CD14-positive monocyte (primary cell): ENCODE measurements at regions not wholly inside any gene's neighbourhood (a gene's known extent, or its start where the extent isn't known, plus 50 kb on each side); places are given as distances from the start of the nearest gene placed in this dataset.

Source experiments
- DNase-seq, 3 donors: peaks; one replicate each; pipeline ENCODE4 v3.0.0-alpha.2; 2011 to 2022
- H2AFZ ChIP-seq: 2 replicates; pipeline ENCODE4 v1.6.0; 2012; ENCODE audit warnings: mild to moderate bottlenecking, low read depth, low read length, inconsistent platforms; ENCODE audit not compliant: insufficient read depth, poor library complexity, severe bottlenecking
- H3K27ac ChIP-seq, 2 donors: 1 replicate in 1 of 2; 2 replicates in 1 of 2; pipeline ENCODE4 v1.5.1; 2012 to 2013; ENCODE audit warnings: low read length in 2 of 2, control low read depth in 1 of 2, inconsistent platforms in 1 of 2, low read depth in 1 of 2, mild to moderate bottlenecking in 1 of 2
- H3K27me3 ChIP-seq, 2 donors: one replicate each; pipeline versions ENCODE4 v1.6.0 to v1.6.1; 2011 to 2013; ENCODE audit warnings: low read length in 2 of 2; ENCODE audit not compliant: control insufficient read depth in 2 of 2, insufficient read depth in 2 of 2
- H3K36me3 ChIP-seq, 2 donors: replicated peaks in 1 of 2; 1 replicate in 1 of 2; 2 replicates in 1 of 2; pipeline versions ENCODE4 v1.5.1 to v1.6.1; 2012 to 2013; ENCODE audit warnings: low read length in 2 of 2, control low read depth in 1 of 2, inconsistent platforms in 1 of 2, mild to moderate bottlenecking in 1 of 2; ENCODE audit not compliant: insufficient read depth in 2 of 2, control insufficient read depth in 1 of 2
- H3K4me1 ChIP-seq, 2 donors: 1 replicate in 1 of 2; 2 replicates in 1 of 2; pipeline versions ENCODE4 v1.5.1 to v1.6.1; 2012 to 2013; ENCODE audit warnings: low read length in 2 of 2, control low read depth in 1 of 2, inconsistent platforms in 1 of 2, mild to moderate bottlenecking in 1 of 2, moderate library complexity in 1 of 2; ENCODE audit not compliant: insufficient read depth in 2 of 2, control insufficient read depth in 1 of 2
- H3K4me2 ChIP-seq: replicated peaks from 2 replicates; pipeline ENCODE3; 2012; ENCODE audit warnings: low read length, moderate library complexity, mild to moderate bottlenecking; ENCODE audit not compliant: poor library complexity, severe bottlenecking; ENCODE audit errors: extremely low read depth
- H3K4me3 ChIP-seq, 3 experiments: fragments of 200-600 bp in 1 of 3; sonication (generic) in 1 of 3; replicated peaks in 1 of 3; 1 replicate in 2 of 3; 2 replicates in 1 of 3; pipeline ENCODE4 v1.5.1; 2011 to 2013; ENCODE audit warnings: low read length in 3 of 3, mild to moderate bottlenecking in 3 of 3, control low read depth in 2 of 3, low read depth in 2 of 3, inconsistent platforms in 1 of 3, moderate library complexity in 1 of 3
- H3K79me2 ChIP-seq: 2 replicates; pipeline ENCODE4 v1.6.0; 2012; ENCODE audit warnings: mild to moderate bottlenecking, control low read depth, inconsistent platforms, low read length, moderate library complexity; ENCODE audit not compliant: insufficient read depth
- H3K9ac ChIP-seq: 2 replicates; pipeline ENCODE4 v1.6.0; 2017; ENCODE audit warnings: low read length, mild to moderate bottlenecking; ENCODE audit not compliant: insufficient read depth, poor library complexity, severe bottlenecking
- H3K9me3 ChIP-seq, 2 donors: replicated peaks in 1 of 2; 1 replicate in 1 of 2; 2 replicates in 1 of 2; pipeline versions ENCODE4 v1.5.1 to v1.6.1; 2012 to 2013; ENCODE audit warnings: low read length in 2 of 2, control low read depth in 1 of 2; ENCODE audit not compliant: control insufficient read depth in 1 of 2, insufficient read depth in 1 of 2
- H4K20me1 ChIP-seq: 2 replicates; pipeline ENCODE4 v1.6.0; 2012; ENCODE audit warnings: mild to moderate bottlenecking, low read length, control low read depth, moderate library complexity; ENCODE audit not compliant: insufficient read depth
- H3K27ac Mint-ChIP-seq, 7 donors: one replicate each; pipeline ENCODE4 v1.8.0; 2020; ENCODE audit warnings: mild to moderate bottlenecking in 7 of 7, mixed read lengths in 7 of 7, moderate library complexity in 6 of 7, inconsistent platforms in 2 of 7
- H3K27me3 Mint-ChIP-seq, 3 donors: one replicate each; pipeline ENCODE4 v1.8.0; 2021 to 2022; ENCODE audit warnings: low read depth in 3 of 3, mild to moderate bottlenecking in 3 of 3, mixed read lengths in 3 of 3, moderate library complexity in 3 of 3, inconsistent platforms in 1 of 3
- H3K36me3 Mint-ChIP-seq, 2 donors: one replicate each; pipeline ENCODE4 v1.8.0; 2020; ENCODE audit warnings: mixed read lengths in 2 of 2, inconsistent platforms in 1 of 2, mild to moderate bottlenecking in 1 of 2
- H3K4me1 Mint-ChIP-seq: one replicate; pipeline ENCODE4 v1.8.0; 2020; ENCODE audit warnings: mild to moderate bottlenecking, mixed read lengths
- H3K4me3 Mint-ChIP-seq, 2 donors: one replicate each; pipeline ENCODE4 v1.8.0; 2020; ENCODE audit warnings: mild to moderate bottlenecking in 2 of 2, mixed read lengths in 2 of 2, moderate library complexity in 1 of 2
- H3K9me3 Mint-ChIP-seq, 7 donors: one replicate each; pipeline ENCODE4 v1.8.0; 2020 to 2022; ENCODE audit warnings: mixed read lengths in 7 of 7, mild to moderate bottlenecking in 6 of 7, moderate library complexity in 6 of 7, inconsistent platforms in 2 of 7
- CTCF ChIP-seq: fragments of 200-600 bp; IDR thresholded peaks from one replicate; pipeline ENCODE4 v1.8.0; 2022; ENCODE audit warnings: antibody characterized with exemption, mild to moderate bottlenecking
- WGBS: methylation state at CpG from one replicate; pipeline ENCODE4 v1.1.5; 2013; ENCODE audit warnings: missing lambda C conversion rate; ENCODE audit not compliant: insufficient coverage; 5-methylcytosine and 5-hydroxymethylcytosine counted together
- intact Hi-C, 2 donors: fragments of 100-400 bp; cut with micrococcal nuclease; formaldehyde crosslinking; loops; one replicate each; pipeline versions ENCODE4 v1.15.0 to v1.15.1; 2023

GRCh38 chr3:168926426-168926825 lies 737.1 kb downstream of the MECOM start:
- H3K4me1 Mint-ChIP-seq: no peaks in the 10 kb centered on the region
- H3K4me3 Mint-ChIP-seq: no peak overlapping the region
- DNase-seq: no peak
- intact Hi-C loops: no loop called here
- no peak overlapping the region for H3K27ac ChIP-seq
- no peak for TF ChIP-seq CTCF
- H3K9me3 ChIP-seq: peaks cover 0 to 8% of the 10 kb centered on the region in 2 donors
- no peaks in the 10 kb centered on the region for H4K20me1 ChIP-seq
- H3K27me3 Mint-ChIP-seq: no peaks in the 10 kb centered on the region
- no peak overlapping the region for H3K9ac ChIP-seq
- H3K4me2 ChIP-seq: no peak overlapping the region
- no peaks in the 10 kb centered on the region for H3K36me3 Mint-ChIP-seq
- no peaks in the 10 kb centered on the region for H3K36me3 ChIP-seq
- no CpG with 5 or more reads among the region's 1 CpG for WGBS
- no peaks in the 10 kb centered on the region for H3K27me3 ChIP-seq
- H3K9me3 Mint-ChIP-seq: peaks cover 0 to 17% (median 5%) of the 10 kb centered on the region in 7 donors
- no peak overlapping the region for H2AFZ ChIP-seq
- no peaks in the 10 kb centered on the region for H3K4me1 ChIP-seq
- H3K79me2 ChIP-seq: no peaks in the 10 kb centered on the region
- no peak overlapping the region for H3K27ac Mint-ChIP-seq
- H3K4me3 ChIP-seq: no peak overlapping the region

DNA sequence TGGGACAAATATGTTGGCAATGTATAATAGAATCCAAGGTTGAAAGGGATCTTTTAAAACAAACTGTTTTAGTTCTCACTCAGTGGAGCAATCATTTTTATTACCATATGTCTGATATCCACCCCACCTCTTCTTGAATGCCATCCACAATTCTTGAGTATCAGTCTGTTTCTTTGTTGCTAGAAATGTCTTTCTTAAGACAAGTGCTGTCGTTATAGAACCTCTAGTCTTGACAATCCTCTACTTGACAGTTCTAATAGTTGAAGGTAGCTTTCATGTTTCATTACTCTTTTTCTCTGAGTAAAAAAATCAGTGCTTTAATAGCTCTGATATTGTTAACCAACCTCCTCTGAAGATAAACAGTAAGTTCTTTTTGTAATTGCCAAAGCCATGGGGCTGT lies 737.9 kb downstream of the MECOM start:
- no peak overlapping the region for H2AFZ ChIP-seq
- no peaks in the 10 kb centered on the region for H3K36me3 ChIP-seq
- intact Hi-C loops: no loop called here
- no peak overlapping the region for H3K27ac ChIP-seq
- no peak overlapping the region for H3K4me3 ChIP-seq
- Mint-ChIP-seq H3K27me3 (no peaks in the 10 kb centered on the region), H3K4me1 (no peaks in the 10 kb centered on the region), H3K27ac (no peak overlapping the region), H3K36me3 (no peaks in the 10 kb centered on the region), H3K4me3 (no peak overlapping the region), H3K9me3 (peaks cover 0 to 13% (median 2%) of the 10 kb centered on the region in 7 donors)
- no peak overlapping the region for H3K9ac ChIP-seq
- no peak overlapping the region for H3K4me2 ChIP-seq
- no peak for DNase-seq
- no peaks in the 10 kb centered on the region for H4K20me1 ChIP-seq
- no peaks in the 10 kb centered on the region for H3K27me3 ChIP-seq
- peaks cover 0 to 8% of the 10 kb centered on the region in 2 donors for H3K9me3 ChIP-seq
- H3K79me2 ChIP-seq: no peaks in the 10 kb centered on the region
- TF ChIP-seq CTCF: no peak
- no peaks in the 10 kb centered on the region for H3K4me1 ChIP-seq
- no CpG with 5 or more reads among the region's 1 CpG for WGBS
